COLO668 (cell line): ENCODE measurements at regions not wholly inside any gene's neighbourhood (a gene's known extent, or its start where the extent isn't known, plus 50 kb on each side); places are given as distances from the start of the nearest gene placed in this dataset.

Experiments used
- DNase-seq: peaks from one replicate; lab custom pipeline; 2025; ENCODE audit not compliant: unreplicated experiment; lab: John Stamatoyannopoulos, UW

GRCh38 chr3:80535286-80535685, 767.5 kb upstream of the ROBO1 start:
- DNase-seq = no peak

DNA sequence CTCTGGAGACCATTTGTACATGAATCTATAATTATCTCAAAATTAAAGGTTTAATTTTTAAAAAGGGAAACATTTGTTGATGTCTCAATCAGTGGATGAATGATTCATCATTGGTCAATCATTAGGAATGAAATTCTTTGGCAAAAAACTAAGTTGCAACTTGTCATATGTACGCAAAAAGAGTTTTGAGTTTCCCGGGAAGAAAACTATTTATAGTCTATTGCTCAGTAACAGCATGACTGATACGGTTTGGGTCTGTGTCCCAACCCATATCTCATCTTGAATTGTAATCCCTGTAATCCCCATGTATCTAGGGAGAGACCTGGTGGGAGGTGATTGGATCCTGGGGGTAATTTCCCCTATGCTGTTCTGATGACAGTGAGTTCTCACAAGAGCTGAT, 765.8 kb upstream of the ROBO1 start:
- DNase-seq = no peak

DNA sequence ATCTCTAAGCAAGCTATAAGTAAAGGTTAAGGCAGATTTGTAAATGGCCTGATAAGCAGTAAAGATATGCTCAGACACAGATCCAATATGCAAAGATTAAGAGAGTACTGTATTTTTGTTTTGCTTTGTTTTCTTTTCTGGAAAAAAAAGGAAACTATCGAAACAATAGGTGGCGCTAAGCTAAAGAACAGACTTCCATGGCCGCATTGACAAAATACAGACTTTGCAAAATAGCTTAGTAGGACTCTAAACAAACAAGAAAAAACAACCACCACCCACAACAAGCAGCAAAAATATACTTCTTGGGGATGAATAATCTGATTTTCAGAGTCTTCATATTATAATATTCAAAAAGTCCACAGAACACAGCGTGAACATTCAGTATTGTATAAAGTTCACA, 758.4 kb upstream of the ROBO1 start:
- no peak for DNase-seq

- DNase-seq = no peak
Measured at GRCh38 chr3:80521081-80521480, 753.3 kb upstream of the ROBO1 start.

DNA sequence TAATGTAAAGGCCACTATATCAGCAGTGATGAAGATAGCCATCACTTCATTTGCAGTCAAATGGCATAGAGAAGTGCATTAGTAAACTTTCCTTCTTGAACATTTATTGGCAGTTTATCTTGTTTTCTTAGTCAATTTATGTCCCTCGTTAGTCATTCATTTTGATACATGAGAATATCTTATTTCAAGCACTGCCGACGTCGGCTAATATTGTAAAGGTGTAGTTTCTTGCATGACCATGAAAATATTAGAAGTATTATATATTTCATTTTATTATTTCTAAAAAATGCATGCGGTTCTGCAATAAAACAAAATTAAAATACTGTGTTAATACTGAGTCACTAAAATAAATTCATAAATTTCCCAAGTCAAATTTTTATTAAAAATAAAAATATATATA, 751.6 kb upstream of the ROBO1 start:
- DNase-seq = no peak

- no peak for DNase-seq
Measured at GRCh38 chr3:80496452-80496851, 728.7 kb upstream of the ROBO1 start.

- DNase-seq = no peak
Measured at GRCh38 chr3:80492162-80492561, 724.4 kb upstream of the ROBO1 start.

DNA sequence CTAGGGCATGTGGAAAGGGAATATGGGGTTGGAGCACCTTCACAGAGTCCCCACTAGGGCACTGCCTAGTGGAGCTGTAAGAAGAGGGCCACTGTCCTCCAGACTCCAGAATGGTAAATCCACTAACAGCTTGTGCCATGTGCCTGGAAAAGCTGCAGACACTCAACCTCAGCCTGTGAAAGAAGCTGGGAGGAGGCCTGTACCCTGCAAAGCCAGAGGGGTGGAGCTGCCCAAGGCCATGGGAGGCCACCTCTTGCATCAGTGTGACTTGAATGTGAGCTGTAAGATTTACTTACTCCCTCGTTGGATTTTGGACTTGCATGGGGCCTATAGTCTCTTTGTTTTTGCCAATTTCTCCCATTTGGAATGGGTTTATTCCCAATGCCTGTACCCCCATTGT, 705.2 kb upstream of the ROBO1 start:
- DNase-seq = no peak

- DNase-seq = no peak
Measured at GRCh38 chr3:80472459-80472858, 704.7 kb upstream of the ROBO1 start.

DNA sequence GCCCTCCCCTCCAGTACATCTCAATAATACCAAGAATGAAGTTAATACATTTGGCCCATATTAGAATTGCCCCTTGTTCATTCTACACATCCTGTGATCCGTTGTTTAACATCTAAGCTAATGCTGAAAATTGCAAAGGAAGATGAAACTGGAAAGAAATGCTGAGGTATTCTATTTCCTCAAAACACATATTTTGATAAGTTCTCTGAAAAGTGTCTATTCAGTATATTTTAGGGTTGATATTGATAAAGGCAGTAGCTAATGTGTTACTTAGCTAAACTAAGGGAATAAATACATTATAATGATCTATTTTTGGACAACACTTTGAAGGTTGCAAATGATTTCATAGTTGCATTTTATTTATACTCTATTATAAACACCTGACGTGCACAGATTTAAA, 702.6 kb upstream of the ROBO1 start:
- DNase-seq = no peak

GRCh38 chr3:80465746-80466145, 697.9 kb upstream of the ROBO1 start:
- DNase-seq = no peak

DNA sequence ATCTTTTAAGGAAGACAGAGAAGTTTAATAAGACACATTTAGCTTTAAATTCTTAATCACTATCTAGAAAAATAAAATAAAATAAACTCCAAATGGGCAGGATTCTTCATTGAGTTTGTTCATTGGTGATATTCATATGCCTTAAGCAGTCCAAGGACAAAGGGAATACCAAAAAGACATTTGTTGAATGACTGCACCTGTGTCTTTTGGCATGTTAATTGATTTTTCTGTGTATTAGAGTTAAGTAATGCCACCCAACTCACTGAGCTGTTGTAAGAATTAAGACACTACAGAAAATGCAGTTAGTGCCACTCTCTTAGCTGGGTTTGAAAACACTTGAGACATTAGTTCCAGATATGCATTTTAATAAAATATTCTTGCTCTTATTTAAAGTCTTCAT, 683.6 kb upstream of the ROBO1 start:
- DNase-seq = no peak

DNA sequence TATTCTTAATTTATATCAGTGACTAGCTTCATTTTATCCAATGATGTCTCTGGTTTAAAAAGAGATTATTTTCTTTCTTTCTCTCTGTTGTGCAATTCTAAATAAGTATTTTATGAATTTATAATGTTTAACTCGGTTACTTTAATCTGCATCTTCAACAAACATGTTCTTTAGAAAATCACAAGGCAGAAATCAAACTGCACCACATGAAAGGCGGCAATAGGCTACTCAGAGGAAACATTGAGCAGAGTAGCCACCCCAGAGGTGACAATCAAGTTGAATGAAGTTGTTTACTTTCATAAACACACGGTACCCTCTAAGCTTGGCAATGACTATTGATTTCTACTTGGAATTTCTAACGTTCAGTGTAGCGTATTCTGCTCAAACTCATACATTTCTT, 677.8 kb upstream of the ROBO1 start:
- DNase-seq = no peak

GRCh38 chr3:80445053-80445452, 677.3 kb upstream of the ROBO1 start:
- DNase-seq = no peak

DNA sequence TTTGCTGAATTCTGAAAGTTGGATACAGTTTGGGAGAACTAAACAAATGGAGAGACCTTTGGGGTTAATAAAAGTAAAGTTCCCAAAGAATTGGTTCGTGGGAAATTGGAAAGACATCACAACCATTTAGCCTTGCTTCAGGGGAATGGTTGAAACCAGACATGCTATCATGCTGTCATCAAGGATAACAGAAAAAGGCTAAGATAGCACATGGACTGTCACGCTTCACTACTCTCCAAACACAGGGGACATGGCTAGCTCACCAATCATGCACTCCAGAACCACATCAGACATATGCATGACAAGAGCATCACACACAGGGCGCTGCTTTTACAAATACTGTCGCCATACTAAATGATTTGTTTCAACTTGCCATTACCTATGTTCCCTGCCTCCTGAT, 671.7 kb upstream of the ROBO1 start:
- DNase-seq = peak; percentile 58

GRCh38 chr3:80434366-80434765, 666.6 kb upstream of the ROBO1 start:
- DNase-seq = no peak

GRCh38 chr3:80424951-80425350, 657.2 kb upstream of the ROBO1 start:
- DNase-seq = no peak

- no peak for DNase-seq
Measured at GRCh38 chr3:80408030-80408721, 640.4 kb upstream of the ROBO1 start.

DNA sequence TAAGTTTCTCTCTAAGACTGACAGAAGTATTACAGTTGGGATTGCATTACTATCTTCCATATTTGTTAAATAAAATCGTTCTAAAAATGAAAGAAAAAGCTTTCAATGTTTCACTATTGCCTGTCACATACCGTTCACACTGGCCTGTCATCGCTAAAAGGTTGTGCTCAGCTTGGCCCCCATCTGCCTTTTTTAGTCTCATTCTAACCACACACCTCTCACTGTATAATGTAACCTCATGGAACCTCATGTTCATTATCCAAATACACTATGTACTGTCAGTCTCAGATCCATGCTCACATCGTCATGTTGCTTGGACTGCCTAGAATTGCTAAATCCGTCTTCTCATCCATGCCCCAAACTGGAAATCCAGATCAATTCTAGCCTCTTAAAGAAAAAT, 637.8 kb upstream of the ROBO1 start:
- no peak for DNase-seq

DNA sequence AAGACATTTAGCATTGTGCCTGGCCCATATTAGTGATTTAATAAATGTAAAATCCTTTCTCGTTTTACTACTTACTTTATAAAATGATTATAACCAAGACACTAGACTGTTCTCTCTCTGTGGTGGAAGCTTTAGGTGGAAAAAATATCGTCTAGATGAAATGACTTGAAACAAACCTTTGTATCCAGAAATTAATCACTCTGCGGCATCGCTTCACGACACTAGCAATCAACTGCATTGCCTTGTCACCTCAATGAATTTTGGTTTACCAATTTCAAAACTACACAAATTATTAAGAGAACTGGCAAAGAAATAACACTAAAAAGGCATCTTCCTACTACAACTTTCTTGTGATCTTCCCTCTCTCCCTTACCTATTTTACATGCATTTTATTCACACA, 627.2 kb upstream of the ROBO1 start:
- no peak for DNase-seq

GRCh38 chr3:80391573-80391972, 623.8 kb upstream of the ROBO1 start:
- no peak for DNase-seq

- no peak for DNase-seq
Measured at GRCh38 chr3:80384811-80385210, 617.0 kb upstream of the ROBO1 start.

- DNase-seq = no peak
Measured at GRCh38 chr3:80374423-80374822, 606.6 kb upstream of the ROBO1 start.

GRCh38 chr3:80368616-80369015, 600.8 kb upstream of the ROBO1 start:
- DNase-seq = no peak
